ENCODE measurements at regions not wholly inside any gene's neighbourhood (a gene's known extent, or its start where the extent isn't known, plus 50 kb on each side); places are given as distances from the start of the nearest gene placed in this dataset.

- peak; percentile 35 for TF ChIP-seq CTCF (IDR thresholded peaks at IDR 0.05; ENCODE audit: low read depth, low read length, missing control alignments)
- DNase-seq (ENCODE audit: low read depth) = no peak
- no peak overlapping the region for H3K4me3 ChIP-seq (ENCODE audit: low read depth, low read length)
These were observed 766.8 kb downstream of the TBL1XR1 start for GRCh38 chr3:176430244-176431037.

GRCh38 chr3:176428552-176428951 is 768.7 kb downstream of the TBL1XR1 start:
- no peak overlapping the region for H3K4me3 ChIP-seq (ENCODE audit: low read depth, low read length)
- no peak for TF ChIP-seq CTCF (IDR thresholded peaks at IDR 0.05; ENCODE audit: low read depth, low read length, missing control alignments)
- no peak for DNase-seq (ENCODE audit: low read depth)

- no peak for DNase-seq (ENCODE audit: low read depth)
- H3K4me3 ChIP-seq (ENCODE audit: low read depth, low read length) = no peak overlapping the region
- no peak for TF ChIP-seq CTCF (IDR thresholded peaks at IDR 0.05; ENCODE audit: low read depth, low read length, missing control alignments)
These were observed 770.9 kb downstream of the TBL1XR1 start for GRCh38 chr3:176426371-176426770.

GRCh38 chr3:176416870-176417269 is 780.4 kb downstream of the TBL1XR1 start:
- TF ChIP-seq CTCF (IDR thresholded peaks at IDR 0.05; ENCODE audit: low read depth, low read length, missing control alignments) = no peak
- DNase-seq (ENCODE audit: low read depth) = no peak
- H3K4me3 ChIP-seq (ENCODE audit: low read depth, low read length) = no peak overlapping the region

GRCh38 chr3:176415661-176416295 is 781.5 kb downstream of the TBL1XR1 start:
- DNase-seq (ENCODE audit: low read depth) = no peak
- TF ChIP-seq CTCF (IDR thresholded peaks at IDR 0.05; ENCODE audit: low read depth, low read length, missing control alignments) = no peak
- no peak overlapping the region for H3K4me3 ChIP-seq (ENCODE audit: low read depth, low read length)

- TF ChIP-seq CTCF (IDR thresholded peaks at IDR 0.05; ENCODE audit: low read depth, low read length, missing control alignments) = no peak
- H3K4me3 ChIP-seq (ENCODE audit: low read depth, low read length) = no peak overlapping the region
- no peak for DNase-seq (ENCODE audit: low read depth)
These were observed 784.5 kb downstream of the TBL1XR1 start for GRCh38 chr3:176412771-176413170.

Measured in GM12864 (cell line).